Hepatocyte (in vitro differentiated cells): ENCODE measurements at regions not wholly inside any gene's neighbourhood (a gene's known extent, or its start where the extent isn't known, plus 50 kb on each side); places are given as distances from the start of the nearest gene placed in this dataset.
A peak's percentile ranks its signal among the peaks of the same experiment; 100 is the strongest.

Experiments used
- DNase-seq: peaks from one replicate; pipeline ENCODE4 v3.0.0-alpha.2; 2016; ENCODE audit warnings: low spot score
- H2AFZ ChIP-seq: fragments of 200-600 bp; sonication (generic); 2 replicates; pipeline ENCODE4 v1.6.0; 2016; ENCODE audit warnings: antibody characterized with exemption, mild to moderate bottlenecking
- H3K27ac ChIP-seq: fragments of 200-600 bp; sonication (generic); 2 replicates; pipeline ENCODE4 v1.5.1; 2016; ENCODE audit warnings: mild to moderate bottlenecking
- H3K27me3 ChIP-seq: fragments of 200-600 bp; sonication (generic); 2 replicates; pipeline ENCODE4 v1.6.1; 2016
- H3K36me3 ChIP-seq: fragments of 200-600 bp; sonication (generic); replicated peaks from 2 replicates; pipeline ENCODE4 v1.5.1; 2016; ENCODE audit warnings: low read depth; ENCODE audit not compliant: insufficient read depth
- H3K4me1 ChIP-seq: fragments of 200-600 bp; sonication (generic); 2 replicates; pipeline ENCODE4 v1.5.1; 2016; ENCODE audit warnings: mild to moderate bottlenecking, moderate library complexity; ENCODE audit not compliant: insufficient read depth
- H3K4me2 ChIP-seq: fragments of 200-600 bp; sonication (generic); 2 replicates; pipeline ENCODE4 v1.6.0; 2016
- H3K4me3 ChIP-seq: fragments of 200-600 bp; sonication (generic); 2 replicates; pipeline ENCODE4 v1.5.1; 2016; ENCODE audit warnings: mild to moderate bottlenecking
- H3K79me2 ChIP-seq: fragments of 200-600 bp; sonication (generic); 2 replicates; pipeline ENCODE4 v1.6.0; 2017; ENCODE audit warnings: mild to moderate bottlenecking
- H3K9me2 ChIP-seq: fragments of 200-600 bp; sonication (generic); replicated peaks from 2 replicates; pipeline ENCODE4 v1.6.0; 2017; ENCODE audit warnings: mild to moderate bottlenecking; ENCODE audit not compliant: insufficient read depth
- H3K9me3 ChIP-seq: fragments of 200-600 bp; sonication (generic); 2 replicates; pipeline ENCODE4 v1.5.1; 2016; ENCODE audit warnings: low read depth, mild to moderate bottlenecking
- H4K20me1 ChIP-seq: fragments of 200-600 bp; sonication (generic); 2 replicates; pipeline ENCODE4 v1.6.0; 2016; ENCODE audit warnings: mild to moderate bottlenecking; ENCODE audit not compliant: insufficient read depth, poor library complexity, severe bottlenecking
- EZH2 ChIP-seq: fragments of 200-600 bp; sonication (generic); IDR thresholded peaks from 2 replicates; pipeline ENCODE4 v1.6.1; 2016; ENCODE audit warnings: antibody characterized with exemption, mild to moderate bottlenecking, borderline replicate concordance
- EZH2phosphoT487 ChIP-seq: fragments of 200-600 bp; sonication (generic); IDR thresholded peaks from one replicate; pipeline ENCODE4 v1.6.1; 2018; ENCODE audit warnings: antibody characterized with exemption, mild to moderate bottlenecking, low read depth, moderate library complexity; ENCODE audit not compliant: unreplicated experiment, severe bottlenecking
- WGBS: methylation state at CpG from one replicate; pipeline ENCODE4 v1.1.6; 2016; ENCODE audit warnings: low lambda C conversion rate; ENCODE audit errors: missing lambda C conversion rate; 5-methylcytosine and 5-hydroxymethylcytosine counted together
- TF ChIP-seq, protein P1 (sequence below): fragments of 200-600 bp; sonication (generic); IDR thresholded peaks from 2 replicates; pipeline ENCODE4 v1.5.1; 2016; ENCODE audit warnings: antibody characterized with exemption, mild to moderate bottlenecking; ENCODE audit not compliant: poor library complexity

DNA sequence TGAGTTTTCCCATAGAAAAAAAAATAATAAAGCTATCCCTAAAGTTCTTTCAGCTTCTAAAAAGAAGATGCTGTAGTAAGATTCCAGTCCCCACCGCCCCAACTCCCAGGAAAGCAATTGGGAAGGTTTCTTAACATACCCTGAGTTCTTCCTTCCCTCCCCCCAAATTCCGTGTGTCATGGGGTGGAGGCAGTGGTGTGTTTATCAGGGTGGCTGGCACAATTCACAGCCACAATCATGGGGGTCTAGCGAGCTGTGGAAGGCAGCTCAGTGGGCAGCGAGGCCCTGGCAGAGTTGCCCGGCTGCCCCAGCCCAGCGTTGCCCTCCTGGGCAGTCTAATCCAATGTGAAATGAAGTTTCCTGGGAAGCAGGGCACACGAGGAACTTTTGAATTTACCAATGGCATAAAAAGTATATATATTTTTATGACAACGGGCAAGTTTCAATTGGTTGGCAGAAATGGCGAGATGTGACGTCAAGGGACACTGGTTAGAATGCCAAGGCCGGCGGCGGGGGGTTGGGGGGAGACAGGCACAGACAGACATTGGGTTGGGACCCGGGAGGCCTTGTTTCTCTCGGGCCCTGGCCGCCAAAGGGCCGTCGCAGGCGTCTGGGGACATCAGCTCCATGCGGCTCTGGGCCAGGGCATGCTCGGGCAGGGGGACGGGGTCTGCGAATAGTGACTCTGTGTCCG, 80.7 kb upstream of the PPARA start:
- Histone ChIP-seq H3K79me2 (peaks cover 23% of the 10 kb centered on the region), H3K9me3 (no peaks in the 10 kb centered on the region), H3K36me3 (no peaks in the 10 kb centered on the region), H3K9me2 (no peaks in the 10 kb centered on the region), H3K4me1 (peaks cover 18% of the 10 kb centered on the region), H3K27me3 (peaks cover 66% of the 10 kb centered on the region), H3K4me3 (peak overlapping the region; percentile 79), H3K27ac (peak overlapping the region; percentile 84), H3K4me2 (peak overlapping the region; percentile 99), H4K20me1 (peaks cover 16% of the 10 kb centered on the region), H2AFZ (peak overlapping the region; percentile 94)
- no peak for DNase-seq
- TF ChIP-seq EZH2phosphoT487 (no peak), EZH2 (peak; percentile 71)
- 50% methylated on average over 24 of the region's 24 CpGs for WGBS

DNA sequence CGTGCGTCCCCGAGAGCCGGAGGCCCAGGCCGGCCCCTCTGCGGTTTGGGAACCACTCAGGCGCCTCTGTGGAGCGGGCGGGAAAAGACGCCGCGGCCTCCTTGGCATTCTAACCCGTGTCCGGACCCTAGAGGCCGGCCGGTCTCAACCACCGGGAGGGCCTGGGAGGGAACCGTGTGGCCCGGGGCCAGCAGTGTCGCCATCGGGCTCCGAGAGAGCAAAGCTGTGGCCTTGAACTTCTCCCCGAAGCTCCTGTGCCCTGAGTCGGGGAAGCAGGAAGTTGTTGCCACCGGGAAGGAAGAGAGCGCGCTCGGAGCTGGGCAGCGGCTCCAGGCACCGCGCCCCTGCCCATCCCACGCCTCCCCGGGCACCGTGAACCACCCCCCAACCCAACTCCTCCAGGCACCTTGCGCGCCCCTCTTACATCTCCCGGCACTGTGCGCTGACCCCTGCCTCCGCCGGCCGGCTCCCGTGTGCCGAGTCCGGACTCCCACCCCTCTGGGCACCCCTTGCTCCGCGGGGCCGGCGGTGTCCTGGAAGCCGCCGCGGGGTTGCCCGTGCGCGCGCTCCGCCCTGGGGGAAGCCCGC, 80.0 kb upstream of the PPARA start:
- TF ChIP-seq, protein P1, sequence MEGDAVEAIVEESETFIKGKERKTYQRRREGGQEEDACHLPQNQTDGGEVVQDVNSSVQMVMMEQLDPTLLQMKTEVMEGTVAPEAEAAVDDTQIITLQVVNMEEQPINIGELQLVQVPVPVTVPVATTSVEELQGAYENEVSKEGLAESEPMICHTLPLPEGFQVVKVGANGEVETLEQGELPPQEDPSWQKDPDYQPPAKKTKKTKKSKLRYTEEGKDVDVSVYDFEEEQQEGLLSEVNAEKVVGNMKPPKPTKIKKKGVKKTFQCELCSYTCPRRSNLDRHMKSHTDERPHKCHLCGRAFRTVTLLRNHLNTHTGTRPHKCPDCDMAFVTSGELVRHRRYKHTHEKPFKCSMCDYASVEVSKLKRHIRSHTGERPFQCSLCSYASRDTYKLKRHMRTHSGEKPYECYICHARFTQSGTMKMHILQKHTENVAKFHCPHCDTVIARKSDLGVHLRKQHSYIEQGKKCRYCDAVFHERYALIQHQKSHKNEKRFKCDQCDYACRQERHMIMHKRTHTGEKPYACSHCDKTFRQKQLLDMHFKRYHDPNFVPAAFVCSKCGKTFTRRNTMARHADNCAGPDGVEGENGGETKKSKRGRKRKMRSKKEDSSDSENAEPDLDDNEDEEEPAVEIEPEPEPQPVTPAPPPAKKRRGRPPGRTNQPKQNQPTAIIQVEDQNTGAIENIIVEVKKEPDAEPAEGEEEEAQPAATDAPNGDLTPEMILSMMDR = no peak
- peak; percentile 58 for TF ChIP-seq EZH2

DNA sequence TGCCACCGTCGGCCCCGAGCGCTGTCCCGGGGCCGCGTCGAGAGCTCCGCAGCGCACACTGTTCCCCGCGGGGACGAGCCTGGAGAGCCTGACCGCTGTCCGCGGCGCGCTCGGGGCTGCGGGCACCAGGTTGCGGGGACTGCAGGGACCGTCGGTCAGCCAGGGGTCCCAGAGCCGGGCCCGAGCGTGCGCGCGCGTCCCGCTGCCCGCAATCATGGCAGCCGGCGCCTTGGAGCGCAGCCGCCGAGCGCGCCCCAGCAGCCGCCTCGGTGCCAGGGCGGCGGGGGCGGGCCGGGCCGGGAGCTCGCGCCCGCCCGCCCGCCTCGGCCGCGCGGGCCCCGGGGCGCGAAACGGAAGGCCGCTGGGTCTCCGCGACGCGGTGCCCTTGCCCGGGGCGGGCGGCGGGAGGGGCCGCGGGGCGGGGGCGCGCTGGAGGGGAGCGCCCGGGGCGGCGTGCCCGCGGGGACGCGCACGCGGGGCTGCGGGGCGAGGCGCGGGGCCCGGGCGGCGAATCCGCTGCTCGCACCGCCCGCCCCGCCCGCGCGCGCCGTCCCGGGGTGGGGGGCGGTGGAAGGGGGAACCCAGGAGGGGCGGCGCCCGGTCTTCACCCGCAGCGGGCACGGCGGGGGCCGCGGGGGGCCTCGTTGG, 79.4 kb upstream of the PPARA start:
- peak; percentile 73 for DNase-seq
- 0% methylated on average over 12 of the region's 112 CpGs for WGBS
- TF ChIP-seq EZH2phosphoT487 (no peak), EZH2 (no peak)
- TF ChIP-seq, protein P1 = no peak

More for the DNA sequence above, 80.0 kb upstream of the PPARA start:
- H3K36me3 ChIP-seq = no peaks in the 10 kb centered on the region
- WGBS = 6% methylated on average over 53 of the region's 57 CpGs
- DNase-seq = peak; percentile 53
- peaks cover 23% of the 10 kb centered on the region for H4K20me1 ChIP-seq
- peak overlapping the region; percentile 79 for H3K4me3 ChIP-seq
- H3K79me2 ChIP-seq = peaks cover 30% of the 10 kb centered on the region
- peaks cover 18% of the 10 kb centered on the region for H3K4me1 ChIP-seq
- peak overlapping the region; percentile 94 for H2AFZ ChIP-seq
- H3K27ac ChIP-seq = peak overlapping the region; percentile 84
- H3K9me3 ChIP-seq = no peaks in the 10 kb centered on the region
- peaks cover 59% of the 10 kb centered on the region for H3K27me3 ChIP-seq
- H3K9me2 ChIP-seq = no peaks in the 10 kb centered on the region
- peak overlapping the region; percentile 99 for H3K4me2 ChIP-seq

More for the DNA sequence above, 79.4 kb upstream of the PPARA start:
- peaks cover 53% of the 10 kb centered on the region for H3K27me3 ChIP-seq
- H3K27ac ChIP-seq = peak overlapping the region; percentile 84
- H3K4me3 ChIP-seq = peak overlapping the region; percentile 88
- H4K20me1 ChIP-seq = peaks cover 27% of the 10 kb centered on the region
- peak overlapping the region; percentile 94 for H2AFZ ChIP-seq
- H3K4me1 ChIP-seq = peaks cover 18% of the 10 kb centered on the region
- H3K36me3 ChIP-seq = no peaks in the 10 kb centered on the region
- H3K4me2 ChIP-seq = peak overlapping the region; percentile 99
- no peaks in the 10 kb centered on the region for H3K9me3 ChIP-seq
- H3K9me2 ChIP-seq = no peaks in the 10 kb centered on the region
- H3K79me2 ChIP-seq = peaks cover 36% of the 10 kb centered on the region
